HG03045 (cell line): ENCODE measurements at regions not wholly inside any gene's neighbourhood (a gene's known extent, or its start where the extent isn't known, plus 50 kb on each side); places are given as distances from the start of the nearest gene placed in this dataset.

Experiments
- ATAC-seq: cut with Tn5 transposase; IDR thresholded peaks from one replicate; pipeline ENCODE4 v1.9.1; 2021; ENCODE audit warnings: mild to moderate bottlenecking, moderate library complexity; ENCODE audit not compliant: unreplicated experiment

GRCh38 chr10:71066600-71066999, 145.8 kb upstream of the UNC5B start:
- ATAC-seq = no peak

GRCh38 chr10:71067098-71067740, 145.2 kb upstream of the UNC5B start:
- ATAC-seq = no peak

GRCh38 chr10:71068861-71069271, 143.5 kb upstream of the UNC5B start:
- no peak for ATAC-seq

GRCh38 chr10:71069909-71070666, 142.3 kb upstream of the UNC5B start:
- ATAC-seq = no peak

GRCh38 chr10:71070741-71071140, 141.6 kb upstream of the UNC5B start:
- no peak for ATAC-seq

- no peak for ATAC-seq
These were observed 140.1 kb upstream of the UNC5B start for GRCh38 chr10:71072131-71072822.

GRCh38 chr10:71072823-71073210, 139.6 kb upstream of the UNC5B start:
- no peak for ATAC-seq

GRCh38 chr10:71073451-71074175, 138.8 kb upstream of the UNC5B start:
- ATAC-seq = no peak

- no peak for ATAC-seq
These were observed 138.1 kb upstream of the UNC5B start for GRCh38 chr10:71074176-71074755.

- no peak for ATAC-seq
These were observed 137.1 kb upstream of the UNC5B start for GRCh38 chr10:71075086-71075758.

- ATAC-seq = no peak
These were observed 136.5 kb upstream of the UNC5B start for GRCh38 chr10:71075759-71076472.

GRCh38 chr10:71076473-71077142, 135.8 kb upstream of the UNC5B start:
- ATAC-seq = no peak

- no peak for ATAC-seq
These were observed 135.2 kb upstream of the UNC5B start for GRCh38 chr10:71077143-71077581.

- no peak for ATAC-seq
These were observed 134.4 kb upstream of the UNC5B start for GRCh38 chr10:71077796-71078453.

- no peak for ATAC-seq
These were observed 133.8 kb upstream of the UNC5B start for GRCh38 chr10:71078454-71079145.

- no peak for ATAC-seq
These were observed 132.5 kb upstream of the UNC5B start for GRCh38 chr10:71079761-71080380.

GRCh38 chr10:71080381-71081228, 131.8 kb upstream of the UNC5B start:
- ATAC-seq = no peak
